K562 (cell line): ENCODE measurements at regions not wholly inside any gene's neighbourhood (a gene's known extent, or its start where the extent isn't known, plus 50 kb on each side); places are given as distances from the start of the nearest gene placed in this dataset.

Experiments
- ATAC-seq: fragments of 200-7000 bp; cut with Tn5 transposase; 3 replicates; pipeline ENCODE4 v1.9.1; 2020; ENCODE audit warnings: moderate library complexity
- BruUV-seq: library from RNA; stranded (reverse); fragments of 400-500 nt; replicated peaks from 2 replicates; lab custom pipeline; 2021; lab: Mats Ljungman, UMichigan
- CTCF ChIA-PET: fragments of 300-600 bp; formaldehyde crosslinking; extraction: SDS; loops from one replicate; lab custom pipeline; 2021; ENCODE audit warnings: low intra/inter-chr PET ratio; lab: Yijun Ruan, JAX
- POLR2A ChIA-PET: fragments of 300-600, 350-650 bp; sonication (Branson Sonifier 250); formaldehyde crosslinking; extraction: SDS; loops from one replicate; lab custom pipeline; 2021; ENCODE audit warnings: antibody characterized with exemption, inconsistent platforms; lab: Yijun Ruan, JAX
- DNase-seq, 4 experiments: peaks; one replicate each; pipeline versions ENCODE4 v3.0.0 to v3.0.0-alpha.2; 2011 to 2018; ENCODE audit warnings: low spot score in 3 of 4, mixed read lengths in 3 of 4; ENCODE audit errors: extremely low read depth in 1 of 4
- FAIRE-seq: peaks from 2 replicates; lab custom pipeline; 2011; peaks lifted over from hg19 to GRCh38; lab: Jason Lieb, UNC
- H2AFZ ChIP-seq: 2 replicates; pipeline ENCODE4 v1.6.0; 2011; ENCODE audit warnings: low read depth, low read length, control low read depth, inconsistent platforms
- H3K27ac ChIP-seq: fragments of 200-600 bp; 3 replicates; pipeline ENCODE4 v1.8.0; 2011; ENCODE audit warnings: low read depth, mild to moderate bottlenecking, control low read depth, inconsistent platforms, low read length, moderate library complexity, mixed read lengths; ENCODE audit errors: extremely low read depth
- H3K27me3 ChIP-seq, 2 experiments: fragments of 300-600 bp in 1 of 2; 2 replicates in 1 of 2; 3 replicates in 1 of 2; pipeline versions ENCODE4 v1.6.0 to v1.8.0; 2011; ENCODE audit warnings: inconsistent platforms in 2 of 2, low read length in 2 of 2, mild to moderate bottlenecking in 1 of 2, mixed read lengths in 1 of 2, moderate library complexity in 1 of 2; ENCODE audit not compliant: control insufficient read depth in 2 of 2, insufficient read depth in 2 of 2
- H3K36me3 ChIP-seq: fragments of 300-600 bp; 3 replicates; pipeline ENCODE4 v1.8.0; 2011; ENCODE audit warnings: mild to moderate bottlenecking, low read length, inconsistent platforms; ENCODE audit not compliant: control insufficient read depth, insufficient read depth
- H3K4me1 ChIP-seq, 2 experiments: fragments of 200-600 bp in 1 of 2; replicated peaks in 1 of 2; 2 replicates in 1 of 2; 3 replicates in 1 of 2; pipeline versions ENCODE4 v1.5.1 to v1.8.0; 2011; ENCODE audit warnings: inconsistent platforms in 2 of 2, low read length in 2 of 2, mild to moderate bottlenecking in 1 of 2, mixed read lengths in 1 of 2, moderate library complexity in 1 of 2; ENCODE audit not compliant: control insufficient read depth in 2 of 2, insufficient read depth in 2 of 2
- H3K4me2 ChIP-seq: 2 replicates; pipeline ENCODE4 v1.6.1; 2011; ENCODE audit warnings: low read length, control low read depth, inconsistent platforms, mixed read lengths; ENCODE audit not compliant: insufficient read depth
- H3K4me3 ChIP-seq: fragments of 200-600 bp; sonication (generic), shearing (Covaris generic); 2 replicates; pipeline ENCODE4 v1.5.1; 2016; ENCODE audit warnings: control low read depth, inconsistent platforms
- H3K79me2 ChIP-seq: fragments of 200-600 bp; 3 replicates; pipeline ENCODE4 v1.8.0; 2011; ENCODE audit warnings: low read length, inconsistent platforms; ENCODE audit not compliant: control insufficient read depth, insufficient read depth
- H3K9ac ChIP-seq, 2 experiments: 2 replicates each; pipeline versions ENCODE4 v1.6.0 to v1.6.1; 2011; ENCODE audit warnings: low read depth in 2 of 2, low read length in 2 of 2, control low read depth in 1 of 2, inconsistent platforms in 1 of 2, mild to moderate bottlenecking in 1 of 2, mixed read lengths in 1 of 2; ENCODE audit not compliant: insufficient read depth in 1 of 2
- H3K9me1 ChIP-seq: one replicate; pipeline ENCODE4 v1.6.0; 2011; ENCODE audit warnings: inconsistent platforms, mild to moderate bottlenecking, low read length, moderate library complexity; ENCODE audit not compliant: control insufficient read depth, insufficient read depth
- H3K9me3 ChIP-seq: replicated peaks from 2 replicates; pipeline ENCODE4 v1.5.1; 2011; ENCODE audit warnings: low read depth, low read length, inconsistent platforms; ENCODE audit not compliant: control insufficient read depth, insufficient read depth
- H4K20me1 ChIP-seq: replicated peaks from 2 replicates; pipeline ENCODE4 v1.6.1; 2011; ENCODE audit warnings: low read length, inconsistent platforms, mixed read lengths; ENCODE audit not compliant: control insufficient read depth, insufficient read depth
- ARID2 ChIP-seq: fragments of 450-650 bp; IDR thresholded peaks from 2 replicates; pipeline ENCODE4 v1.6.1; 2017; ENCODE audit warnings: antibody characterized with exemption, mild to moderate bottlenecking
- ATF3 ChIP-seq, 2 experiments: fragments of 450-650 bp in 1 of 2; sonication (generic) in 1 of 2; formaldehyde crosslinking in 1 of 2; IDR thresholded peaks in 1 of 2; conservative IDR thresholded peaks in 1 of 2; 2 replicates each; pipeline versions ENCODE4 v1.6.1 to v1.8.1; 2016 to 2023; ENCODE audit warnings: mild to moderate bottlenecking in 2 of 2, moderate library complexity in 2 of 2, inconsistent platforms in 1 of 2, missing genetic modification reagents in 1 of 2
- FOSL1 ChIP-seq: fragments of 200-800 bp; sonication (Bioruptor generic); conservative IDR thresholded peaks from 2 replicates; pipeline ENCODE4 v1.6.1; 2016; ENCODE audit warnings: missing genetic modification characterization, missing compliant biosample characterization
- GATAD2A ChIP-seq: fragments of 450-650 bp; IDR thresholded peaks from 2 replicates; pipeline ENCODE4 v1.6.1; 2017
- KDM4B ChIP-seq, 2 experiments: fragments of 450-650 bp in 1 of 2; sonication (generic) in 1 of 2; IDR thresholded peaks; 2 replicates each; pipeline ENCODE4 v1.6.1; 2016 to 2017; ENCODE audit warnings: borderline replicate concordance in 2 of 2, antibody characterized with exemption in 1 of 2, low read depth in 1 of 2, mild to moderate bottlenecking in 1 of 2
- KHSRP ChIP-seq: fragments of 450-650 bp; IDR thresholded peaks from 2 replicates; pipeline ENCODE4 v1.6.1; 2017
- L3MBTL2 ChIP-seq: fragments of 450-650 bp; IDR thresholded peaks from 2 replicates; pipeline ENCODE4 v1.6.1; 2016; ENCODE audit warnings: mild to moderate bottlenecking, moderate library complexity
- PCBP1 ChIP-seq: fragments of 200-400 bp; formaldehyde crosslinking; IDR thresholded peaks from 2 replicates; pipeline ENCODE4 v1.6.1; 2018; ENCODE audit warnings: mild to moderate bottlenecking, low read depth, low read length; ENCODE audit not compliant: poor library complexity, severe bottlenecking
- RAD51 ChIP-seq: fragments of 450-650 bp; IDR thresholded peaks from 2 replicates; pipeline ENCODE4 v1.7.1; 2016; ENCODE audit warnings: low read depth, mild to moderate bottlenecking, borderline replicate concordance
- SMC3 ChIP-seq: conservative IDR thresholded peaks from 2 replicates; pipeline ENCODE4 v1.6.1; 2011; ENCODE audit warnings: low read depth, low read length, improper control_type of control experiment; ENCODE audit not compliant: insufficient read depth
- SRSF1 ChIP-seq: fragments of 200-400 bp; formaldehyde crosslinking; IDR thresholded peaks from 2 replicates; pipeline ENCODE4 v1.6.1; 2017; ENCODE audit warnings: mild to moderate bottlenecking, low read depth, low read length, moderate library complexity
- TAL1 ChIP-seq: fragments of 450-650 bp; IDR thresholded peaks from 2 replicates; pipeline ENCODE4 v1.6.1; 2016; ENCODE audit warnings: mild to moderate bottlenecking
- USF1 ChIP-seq: sonication (generic); formaldehyde crosslinking; IDR thresholded peaks from 2 replicates; pipeline ENCODE4 v1.9.0; 2022; ENCODE audit warnings: mild to moderate bottlenecking, missing genetic modification reagents
- ZNF224 ChIP-seq: sonication (generic); formaldehyde crosslinking; IDR thresholded peaks from 2 replicates; pipeline ENCODE4 v1.8.0; 2022; ENCODE audit warnings: mild to moderate bottlenecking, missing genetic modification reagents
- ZNF253 ChIP-seq: fragments of 250-450 bp; sonication (Bioruptor Pico); conservative IDR thresholded peaks from 2 replicates; pipeline ENCODE4 v1.6.1; 2021; ENCODE audit warnings: mild to moderate bottlenecking
- ZNF668 ChIP-seq: fragments of 250-450 bp; sonication (Bioruptor Pico); IDR thresholded peaks from 2 replicates; pipeline ENCODE4 v1.8.0; 2022; ENCODE audit warnings: mild to moderate bottlenecking, inconsistent platforms
- ZNF778 ChIP-seq: fragments of 450-650 bp; formaldehyde crosslinking; IDR thresholded peaks from 2 replicates; pipeline ENCODE4 v1.4.0; 2020; ENCODE audit warnings: mild to moderate bottlenecking, moderate library complexity
- WGBS: fragments of 100-300 bp; shearing (Covaris generic); methylation state at CpG from one replicate; pipeline ENCODE4 v1.1.6; 2016; ENCODE audit warnings: low coverage, mixed read lengths; ENCODE audit not compliant: insufficient coverage; ENCODE audit errors: missing lambda C conversion rate; 5-methylcytosine and 5-hydroxymethylcytosine counted together
- in situ Hi-C: fragments of 300-500 bp; cut with MboI; formaldehyde crosslinking; loops from 4 replicates; pipeline ENCODE4 v1.15.0; 2018; ENCODE audit warnings: inconsistent platforms, mixed read lengths
- intact Hi-C: fragments of 100-400 bp; cut with micrococcal nuclease; formaldehyde crosslinking; loops from 2 replicates; pipeline ENCODE4 v1.14.2; 2022
- TF ChIP-seq, protein P1 (sequence below): sonication (generic); formaldehyde crosslinking; IDR thresholded peaks from 2 replicates; pipeline ENCODE4 v1.5.0; 2020; ENCODE audit warnings: missing genetic modification reagents
- TF ChIP-seq, protein P2 (sequence below): sonication (generic); formaldehyde crosslinking; IDR thresholded peaks from 2 replicates; pipeline ENCODE4 v1.8.1; 2023; ENCODE audit warnings: mild to moderate bottlenecking, missing genetic modification reagents
- TF ChIP-seq, protein P3 (sequence below): fragments of 250-450 bp; sonication (Bioruptor Pico); IDR thresholded peaks from 2 replicates; pipeline ENCODE4 v1.8.0; 2022; ENCODE audit warnings: moderate library complexity, mild to moderate bottlenecking, inconsistent platforms

DNA sequence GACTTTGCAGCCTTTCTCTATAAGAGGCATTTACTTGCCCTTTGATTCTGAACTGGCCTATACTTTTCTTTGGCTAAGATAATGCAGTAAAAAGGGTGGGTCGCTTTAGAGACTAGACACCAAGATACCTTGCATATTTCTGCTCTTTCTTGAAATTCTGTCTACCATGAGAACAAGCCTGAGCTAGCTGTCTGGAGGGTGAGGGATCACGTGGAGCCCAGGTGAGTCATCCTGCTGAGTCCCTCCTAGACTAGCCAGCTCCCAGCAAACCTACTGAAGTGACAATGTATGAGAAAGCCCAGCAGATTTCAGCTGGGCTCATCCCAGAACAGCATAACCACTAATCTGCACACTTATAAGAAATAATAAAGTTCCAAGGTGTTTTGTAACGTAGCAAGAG lies 408.0 kb upstream of the KAZN start:
- Histone ChIP-seq H3K9me1 (no peaks in the 10 kb centered on the region), H3K9me3 (no peaks in the 10 kb centered on the region), H3K4me3 (no peak overlapping the region), H3K9ac (no peak overlapping the region), H3K79me2 (no peaks in the 10 kb centered on the region), H4K20me1 (no peaks in the 10 kb centered on the region), H3K36me3 (no peaks in the 10 kb centered on the region), H3K27me3 (peaks cover 5 to 11% of the 10 kb centered on the region in 2 experiments; a peak in 4 of 5 replicates), H2AFZ (no peak overlapping the region), H3K27ac (no peak overlapping the region), H3K4me1 (no peaks in the 10 kb centered on the region), H3K4me2 (no peak overlapping the region)
- intact Hi-C loops (no loop called here), in situ Hi-C loops (no loop called here)
- peak in 1 of 4 experiments; percentile 3 for DNase-seq
- CTCF ChIA-PET, result no interaction called here
- POLR2A ChIA-PET, result interaction anchor here (1.0 kb wide), 1 partner anchor 879 kb away, joined by 3 read pairs; no protein-coding TSS in a partner anchor
- FAIRE-seq, result no peak
- no TSS peak for BruUV-seq
- no peak for ATAC-seq
- WGBS, result 0% methylated on average over 3 of the region's 3 CpGs
- no peak for TF ChIP-seq ZNF778 (CRISPR knock-in tag)
- TF ChIP-seq FOSL1 (tag), result peak; percentile 56
- no peak for TF ChIP-seq PCBP1
- TF ChIP-seq SRSF1, result no peak
- peak; percentile 28; the same call in 1 of the 2 replicates for TF ChIP-seq ATF3 (IDR thresholded peaks at IDR 0.05)
- TF ChIP-seq ATF3 (CRISPR knock-in tag; conservative IDR thresholded peaks at IDR 0.05), result no peak
- 0 out of 2 replicates have a peak, but pooled peaks have one; percentile 22 for TF ChIP-seq RAD51
- no peak for TF ChIP-seq L3MBTL2
- TF ChIP-seq, protein P1, sequence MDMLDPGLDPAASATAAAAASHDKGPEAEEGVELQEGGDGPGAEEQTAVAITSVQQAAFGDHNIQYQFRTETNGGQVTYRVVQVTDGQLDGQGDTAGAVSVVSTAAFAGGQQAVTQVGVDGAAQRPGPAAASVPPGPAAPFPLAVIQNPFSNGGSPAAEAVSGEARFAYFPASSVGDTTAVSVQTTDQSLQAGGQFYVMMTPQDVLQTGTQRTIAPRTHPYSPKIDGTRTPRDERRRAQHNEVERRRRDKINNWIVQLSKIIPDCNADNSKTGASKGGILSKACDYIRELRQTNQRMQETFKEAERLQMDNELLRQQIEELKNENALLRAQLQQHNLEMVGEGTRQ (CRISPR knock-in tag), result peak; percentile 52; the same call in 1 of the 2 replicates
- TF ChIP-seq TAL1, result no peak
- TF ChIP-seq SMC3, result no peak
- TF ChIP-seq ZNF253 (CRISPR knock-in tag), result no peak
- peak; percentile 54 for TF ChIP-seq USF1 (CRISPR knock-in tag)
- no peak for TF ChIP-seq ARID2
- TF ChIP-seq, protein P2, sequence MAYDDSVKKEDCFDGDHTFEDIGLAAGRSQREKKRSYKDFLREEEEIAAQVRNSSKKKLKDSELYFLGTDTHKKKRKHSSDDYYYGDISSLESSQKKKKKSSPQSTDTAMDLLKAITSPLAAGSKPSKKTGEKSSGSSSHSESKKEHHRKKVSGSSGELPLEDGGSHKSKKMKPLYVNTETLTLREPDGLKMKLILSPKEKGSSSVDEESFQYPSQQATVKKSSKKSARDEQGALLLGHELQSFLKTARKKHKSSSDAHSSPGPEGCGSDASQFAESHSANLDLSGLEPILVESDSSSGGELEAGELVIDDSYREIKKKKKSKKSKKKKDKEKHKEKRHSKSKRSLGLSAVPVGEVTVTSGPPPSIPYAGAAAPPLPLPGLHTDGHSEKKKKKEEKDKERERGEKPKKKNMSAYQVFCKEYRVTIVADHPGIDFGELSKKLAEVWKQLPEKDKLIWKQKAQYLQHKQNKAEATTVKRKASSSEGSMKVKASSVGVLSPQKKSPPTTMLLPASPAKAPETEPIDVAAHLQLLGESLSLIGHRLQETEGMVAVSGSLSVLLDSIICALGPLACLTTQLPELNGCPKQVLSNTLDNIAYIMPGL (CRISPR knock-in tag), result no peak
- TF ChIP-seq KHSRP, result no peak
- no peak for TF ChIP-seq ZNF668 (CRISPR knock-in tag)
- no peak for TF ChIP-seq KDM4B (IDR thresholded peaks at IDR 0.05; ENCODE audit: borderline replicate concordance in 2 of 2, low read depth in 1 of 2)
- no peak for TF ChIP-seq ZNF224
- TF ChIP-seq GATAD2A, result no peak
- TF ChIP-seq, protein P3, sequence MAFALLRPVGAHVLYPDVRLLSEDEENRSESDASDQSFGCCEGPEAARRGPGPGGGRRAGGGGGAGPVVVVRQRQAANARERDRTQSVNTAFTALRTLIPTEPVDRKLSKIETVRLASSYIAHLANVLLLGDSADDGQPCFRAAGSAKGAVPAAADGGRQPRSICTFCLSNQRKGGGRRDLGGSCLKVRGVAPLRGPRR, result no peak
